Raji (cell line): ENCODE measurements at regions not wholly inside any gene's neighbourhood (a gene's known extent, or its start where the extent isn't known, plus 50 kb on each side); places are given as distances from the start of the nearest gene placed in this dataset.

Experiments
- POLR2A ChIP-seq: IDR thresholded peaks from 2 replicates; pipeline ENCODE4 v1.6.1; 2011; ENCODE audit warnings: low read depth, low read length, control low read depth; ENCODE audit not compliant: insufficient read depth

- no peak for TF ChIP-seq POLR2A
Observed at GRCh38 chr22:48751539-48752437, 1075.9 kb downstream of the BRD1 start.

- TF ChIP-seq POLR2A: no peak
Observed at GRCh38 chr22:48750826-48751440, 1076.7 kb downstream of the BRD1 start.

GRCh38 chr22:48750282-48750681 is 1077.4 kb downstream of the BRD1 start:
- no peak for TF ChIP-seq POLR2A

GRCh38 chr22:48749555-48750227 is 1078.0 kb downstream of the BRD1 start:
- TF ChIP-seq POLR2A: no peak

GRCh38 chr22:48748860-48749554 is 1078.7 kb downstream of the BRD1 start:
- TF ChIP-seq POLR2A: no peak

GRCh38 chr22:48748113-48748859 is 1079.4 kb downstream of the BRD1 start:
- no peak for TF ChIP-seq POLR2A

GRCh38 chr22:48746789-48747425 is 1080.8 kb downstream of the BRD1 start:
- TF ChIP-seq POLR2A: no peak

- TF ChIP-seq POLR2A: no peak
Observed at GRCh38 chr22:48745842-48746788, 1081.6 kb downstream of the BRD1 start.

- no peak for TF ChIP-seq POLR2A
Observed at GRCh38 chr22:48744967-48745841, 1082.5 kb downstream of the BRD1 start.

GRCh38 chr22:48744283-48744641 is 1083.4 kb downstream of the BRD1 start:
- no peak for TF ChIP-seq POLR2A

- no peak for TF ChIP-seq POLR2A
Observed at GRCh38 chr22:48743601-48744282, 1083.9 kb downstream of the BRD1 start.

- no peak for TF ChIP-seq POLR2A
Observed at GRCh38 chr22:48742556-48743343, 1084.9 kb downstream of the BRD1 start.
